CD14-positive monocyte (primary cell): ENCODE measurements at regions not wholly inside any gene's neighbourhood (a gene's known extent, or its start where the extent isn't known, plus 50 kb on each side); places are given as distances from the start of the nearest gene placed in this dataset.

ENCODE experiments used
- DNase-seq, 3 donors: peaks; one replicate each; pipeline ENCODE4 v3.0.0-alpha.2; 2011 to 2022
- H2AFZ ChIP-seq: 2 replicates; pipeline ENCODE4 v1.6.0; 2012; ENCODE audit warnings: mild to moderate bottlenecking, low read depth, low read length, inconsistent platforms; ENCODE audit not compliant: insufficient read depth, poor library complexity, severe bottlenecking
- H3K27ac ChIP-seq, 2 donors: 1 replicate in 1 of 2; 2 replicates in 1 of 2; pipeline ENCODE4 v1.5.1; 2012 to 2013; ENCODE audit warnings: low read length in 2 of 2, control low read depth in 1 of 2, inconsistent platforms in 1 of 2, low read depth in 1 of 2, mild to moderate bottlenecking in 1 of 2
- H3K27me3 ChIP-seq, 2 donors: one replicate each; pipeline versions ENCODE4 v1.6.0 to v1.6.1; 2011 to 2013; ENCODE audit warnings: low read length in 2 of 2; ENCODE audit not compliant: control insufficient read depth in 2 of 2, insufficient read depth in 2 of 2
- H3K36me3 ChIP-seq, 2 donors: replicated peaks in 1 of 2; 1 replicate in 1 of 2; 2 replicates in 1 of 2; pipeline versions ENCODE4 v1.5.1 to v1.6.1; 2012 to 2013; ENCODE audit warnings: low read length in 2 of 2, control low read depth in 1 of 2, inconsistent platforms in 1 of 2, mild to moderate bottlenecking in 1 of 2; ENCODE audit not compliant: insufficient read depth in 2 of 2, control insufficient read depth in 1 of 2
- H3K4me1 ChIP-seq, 2 donors: 1 replicate in 1 of 2; 2 replicates in 1 of 2; pipeline versions ENCODE4 v1.5.1 to v1.6.1; 2012 to 2013; ENCODE audit warnings: low read length in 2 of 2, control low read depth in 1 of 2, inconsistent platforms in 1 of 2, mild to moderate bottlenecking in 1 of 2, moderate library complexity in 1 of 2; ENCODE audit not compliant: insufficient read depth in 2 of 2, control insufficient read depth in 1 of 2
- H3K4me2 ChIP-seq: replicated peaks from 2 replicates; pipeline ENCODE3; 2012; ENCODE audit warnings: low read length, moderate library complexity, mild to moderate bottlenecking; ENCODE audit not compliant: poor library complexity, severe bottlenecking; ENCODE audit errors: extremely low read depth
- H3K4me3 ChIP-seq, 3 experiments: fragments of 200-600 bp in 1 of 3; sonication (generic) in 1 of 3; replicated peaks in 1 of 3; 1 replicate in 2 of 3; 2 replicates in 1 of 3; pipeline ENCODE4 v1.5.1; 2011 to 2013; ENCODE audit warnings: low read length in 3 of 3, mild to moderate bottlenecking in 3 of 3, control low read depth in 2 of 3, low read depth in 2 of 3, inconsistent platforms in 1 of 3, moderate library complexity in 1 of 3
- H3K79me2 ChIP-seq: 2 replicates; pipeline ENCODE4 v1.6.0; 2012; ENCODE audit warnings: mild to moderate bottlenecking, control low read depth, inconsistent platforms, low read length, moderate library complexity; ENCODE audit not compliant: insufficient read depth
- H3K9ac ChIP-seq: 2 replicates; pipeline ENCODE4 v1.6.0; 2017; ENCODE audit warnings: low read length, mild to moderate bottlenecking; ENCODE audit not compliant: insufficient read depth, poor library complexity, severe bottlenecking
- H3K9me3 ChIP-seq, 2 donors: replicated peaks in 1 of 2; 1 replicate in 1 of 2; 2 replicates in 1 of 2; pipeline versions ENCODE4 v1.5.1 to v1.6.1; 2012 to 2013; ENCODE audit warnings: low read length in 2 of 2, control low read depth in 1 of 2; ENCODE audit not compliant: control insufficient read depth in 1 of 2, insufficient read depth in 1 of 2
- H4K20me1 ChIP-seq: 2 replicates; pipeline ENCODE4 v1.6.0; 2012; ENCODE audit warnings: mild to moderate bottlenecking, low read length, control low read depth, moderate library complexity; ENCODE audit not compliant: insufficient read depth
- H3K27ac Mint-ChIP-seq, 7 donors: one replicate each; pipeline ENCODE4 v1.8.0; 2020; ENCODE audit warnings: mild to moderate bottlenecking in 7 of 7, mixed read lengths in 7 of 7, moderate library complexity in 6 of 7, inconsistent platforms in 2 of 7
- H3K27me3 Mint-ChIP-seq, 3 donors: one replicate each; pipeline ENCODE4 v1.8.0; 2021 to 2022; ENCODE audit warnings: low read depth in 3 of 3, mild to moderate bottlenecking in 3 of 3, mixed read lengths in 3 of 3, moderate library complexity in 3 of 3, inconsistent platforms in 1 of 3
- H3K36me3 Mint-ChIP-seq, 2 donors: one replicate each; pipeline ENCODE4 v1.8.0; 2020; ENCODE audit warnings: mixed read lengths in 2 of 2, inconsistent platforms in 1 of 2, mild to moderate bottlenecking in 1 of 2
- H3K4me1 Mint-ChIP-seq: one replicate; pipeline ENCODE4 v1.8.0; 2020; ENCODE audit warnings: mild to moderate bottlenecking, mixed read lengths
- H3K4me3 Mint-ChIP-seq, 2 donors: one replicate each; pipeline ENCODE4 v1.8.0; 2020; ENCODE audit warnings: mild to moderate bottlenecking in 2 of 2, mixed read lengths in 2 of 2, moderate library complexity in 1 of 2
- H3K9me3 Mint-ChIP-seq, 7 donors: one replicate each; pipeline ENCODE4 v1.8.0; 2020 to 2022; ENCODE audit warnings: mixed read lengths in 7 of 7, mild to moderate bottlenecking in 6 of 7, moderate library complexity in 6 of 7, inconsistent platforms in 2 of 7
- CTCF ChIP-seq: fragments of 200-600 bp; IDR thresholded peaks from one replicate; pipeline ENCODE4 v1.8.0; 2022; ENCODE audit warnings: antibody characterized with exemption, mild to moderate bottlenecking
- WGBS: methylation state at CpG from one replicate; pipeline ENCODE4 v1.1.5; 2013; ENCODE audit warnings: missing lambda C conversion rate; ENCODE audit not compliant: insufficient coverage; 5-methylcytosine and 5-hydroxymethylcytosine counted together
- intact Hi-C, 2 donors: fragments of 100-400 bp; cut with micrococcal nuclease; formaldehyde crosslinking; loops; one replicate each; pipeline versions ENCODE4 v1.15.0 to v1.15.1; 2023

DNA sequence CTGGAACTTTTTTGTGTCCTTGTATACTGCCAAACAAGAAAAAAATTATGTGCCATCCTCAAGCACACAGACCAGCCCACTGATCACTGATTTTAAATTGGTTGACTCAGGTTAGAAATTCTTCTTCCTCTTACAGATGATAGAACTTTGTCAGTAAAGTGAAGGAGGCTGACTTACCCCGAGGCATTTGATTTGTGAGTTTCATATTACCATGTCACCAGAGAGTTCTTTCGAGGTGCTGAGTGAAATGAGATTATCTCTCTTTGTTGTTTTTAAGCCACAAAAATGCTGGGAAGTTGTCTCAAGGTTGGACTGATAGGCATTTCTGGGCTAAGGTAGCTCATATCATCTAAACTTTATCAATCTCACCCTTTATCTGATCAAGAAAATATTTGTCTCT, 78.8 kb upstream of the FAM180A start:
- Histone ChIP-seq H3K27me3 (no peaks in the 10 kb centered on the region), H3K9me3 (no peaks in the 10 kb centered on the region), H3K4me3 (no peak overlapping the region), H4K20me1 (no peaks in the 10 kb centered on the region), H3K79me2 (no peaks in the 10 kb centered on the region), H3K36me3 (no peaks in the 10 kb centered on the region), H3K4me2 (no peak overlapping the region), H3K4me1 (no peaks in the 10 kb centered on the region), H2AFZ (no peak overlapping the region), H3K9ac (no peak overlapping the region), H3K27ac (no peak overlapping the region)
- peaks cover 0 to 4% (median 0%) of the 10 kb centered on the region in 7 donors for H3K9me3 Mint-ChIP-seq
- H3K36me3 Mint-ChIP-seq: no peaks in the 10 kb centered on the region
- no peak overlapping the region for H3K4me3 Mint-ChIP-seq
- intact Hi-C loops: no loop called here
- no peak overlapping the region for H3K27ac Mint-ChIP-seq
- peaks cover 3 to 5% (median 4%) of the 10 kb centered on the region in 3 donors for H3K27me3 Mint-ChIP-seq
- no CpG with 5 or more reads among the region's 2 CpGs for WGBS
- DNase-seq: no peak
- TF ChIP-seq CTCF: no peak
- no peaks in the 10 kb centered on the region for H3K4me1 Mint-ChIP-seq

- H3K9ac ChIP-seq: no peak overlapping the region
- H3K4me3 ChIP-seq: no peak overlapping the region
- WGBS: 67% methylated on average over 1 of the region's 9 CpGs
- intact Hi-C loops: no loop called here
- H2AFZ ChIP-seq: no peak overlapping the region
- Mint-ChIP-seq H3K4me3 (no peak overlapping the region), H3K27me3 (peaks cover 0 to 5% (median 4%) of the 10 kb centered on the region in 3 donors), H3K27ac (no peak overlapping the region), H3K4me1 (no peaks in the 10 kb centered on the region), H3K9me3 (peaks cover 0 to 4% (median 0%) of the 10 kb centered on the region in 7 donors), H3K36me3 (no peaks in the 10 kb centered on the region)
- no peaks in the 10 kb centered on the region for H4K20me1 ChIP-seq
- no peaks in the 10 kb centered on the region for H3K9me3 ChIP-seq
- H3K4me2 ChIP-seq: no peak overlapping the region
- H3K36me3 ChIP-seq: no peaks in the 10 kb centered on the region
- no peak for TF ChIP-seq CTCF
- no peaks in the 10 kb centered on the region for H3K79me2 ChIP-seq
- H3K27ac ChIP-seq: no peak overlapping the region
- no peaks in the 10 kb centered on the region for H3K4me1 ChIP-seq
- no peaks in the 10 kb centered on the region for H3K27me3 ChIP-seq
- DNase-seq: no peak
Measured at GRCh38 chr7:135825406-135825805, 76.8 kb upstream of the FAM180A start.
